HG03457 (cell line): ENCODE measurements at regions not wholly inside any gene's neighbourhood (a gene's known extent, or its start where the extent isn't known, plus 50 kb on each side); places are given as distances from the start of the nearest gene placed in this dataset.
"Not testable (repeated sequence)": the region's sequence is repeated elsewhere in the genome, so short reads cannot be mapped to it uniquely, and the experiment has no call there.

Source experiments
- ATAC-seq: cut with Tn5 transposase; IDR thresholded peaks from one replicate; pipeline ENCODE4 v1.9.1; 2021; ENCODE audit warnings: moderate number of reproducible peaks; ENCODE audit not compliant: unreplicated experiment

GRCh38 chr4:187046471-187046870, 322.8 kb upstream of the FAT1 start:
- ATAC-seq: no peak

- ATAC-seq: no peak
Observed at GRCh38 chr4:187059021-187059420, 335.4 kb upstream of the FAT1 start.

- ATAC-seq: no peak
Observed at GRCh38 chr4:187059895-187060294, 336.2 kb upstream of the FAT1 start.

- ATAC-seq: no peak
Observed at GRCh38 chr4:187060551-187060950, 336.9 kb upstream of the FAT1 start.

GRCh38 chr4:187063251-187063650, 339.6 kb upstream of the FAT1 start:
- ATAC-seq: no peak

- ATAC-seq: no peak
Observed at GRCh38 chr4:187064033-187064432, 340.4 kb upstream of the FAT1 start.

GRCh38 chr4:187065396-187065795, 341.7 kb upstream of the FAT1 start:
- no peak for ATAC-seq

GRCh38 chr4:187065806-187066205, 342.1 kb upstream of the FAT1 start:
- no peak for ATAC-seq

GRCh38 chr4:187069398-187069797, 345.7 kb upstream of the FAT1 start:
- ATAC-seq: no peak

GRCh38 chr4:187070158-187070557, 346.5 kb upstream of the FAT1 start:
- no peak for ATAC-seq

- no peak for ATAC-seq
Observed at GRCh38 chr4:187070740-187071139, 347.1 kb upstream of the FAT1 start.

GRCh38 chr4:187071946-187072600, 348.4 kb upstream of the FAT1 start:
- no peak for ATAC-seq

GRCh38 chr4:187073820-187074219, 350.2 kb upstream of the FAT1 start:
- ATAC-seq: no peak

GRCh38 chr4:187075514-187075913, 351.9 kb upstream of the FAT1 start:
- ATAC-seq: no peak

GRCh38 chr4:187077744-187078401, 354.2 kb upstream of the FAT1 start:
- ATAC-seq: no peak

GRCh38 chr4:187084701-187085100, 361.0 kb upstream of the FAT1 start:
- ATAC-seq: no peak

GRCh38 chr4:187085339-187085738, 361.7 kb upstream of the FAT1 start:
- ATAC-seq: no peak

GRCh38 chr4:187086151-187086550, 362.5 kb upstream of the FAT1 start:
- no peak for ATAC-seq

GRCh38 chr4:187088070-187088799, 364.6 kb upstream of the FAT1 start:
- ATAC-seq: no peak

- no peak for ATAC-seq
Observed at GRCh38 chr4:187090401-187090800, 366.7 kb upstream of the FAT1 start.

- not testable (repeated sequence) for ATAC-seq
Observed at GRCh38 chr4:187090832-187091231, 367.2 kb upstream of the FAT1 start.

GRCh38 chr4:187094144-187094543, 370.5 kb upstream of the FAT1 start:
- no peak for ATAC-seq
